SK-N-MC (cell line): ENCODE measurements at regions not wholly inside any gene's neighbourhood (a gene's known extent, or its start where the extent isn't known, plus 50 kb on each side); places are given as distances from the start of the nearest gene placed in this dataset.

Source experiments
- EZH2 ChIP-seq: fragments of 200-600 bp; sonication (generic); IDR thresholded peaks from one replicate; pipeline ENCODE4 v1.6.1; 2017; ENCODE audit warnings: antibody characterized with exemption
- FOXP2 ChIP-seq: optimal IDR thresholded peaks from 2 replicates; pipeline ENCODE3; 2011; ENCODE audit warnings: mild to moderate bottlenecking, moderate library complexity; ENCODE audit not compliant: insufficient read depth; ENCODE audit errors: extremely low read length, control extremely low read depth
- POLR2AphosphoS5 ChIP-seq: IDR thresholded peaks from 2 replicates; pipeline ENCODE4 v1.6.1; 2012; ENCODE audit warnings: mild to moderate bottlenecking, low read depth, low read length, borderline replicate concordance

DNA sequence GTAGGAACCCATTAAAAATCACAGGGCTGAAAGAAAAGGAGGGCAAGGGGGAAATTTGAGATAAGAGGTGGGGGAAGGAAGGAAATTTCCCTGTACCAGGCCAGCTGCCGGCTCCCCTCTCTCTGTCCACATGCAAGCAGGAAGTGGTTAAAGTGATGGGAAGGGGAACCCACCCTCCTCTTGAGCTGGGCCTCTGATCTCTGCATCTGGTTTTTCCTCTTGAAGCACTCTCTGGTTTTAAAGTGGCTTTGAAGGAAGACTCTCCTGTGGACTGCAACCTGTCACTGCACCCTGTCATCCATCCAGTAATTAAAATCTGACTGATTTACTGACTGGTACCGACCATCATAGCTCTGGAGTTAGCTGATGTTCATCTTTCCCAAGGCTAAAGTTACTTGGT, 239.6 kb downstream of the TSHZ3 start:
- TF ChIP-seq POLR2AphosphoS5 (no peak), EZH2 (no peak), FOXP2 (no peak)
